GM12878 (cell line): ENCODE measurements at regions not wholly inside any gene's neighbourhood (a gene's known extent, or its start where the extent isn't known, plus 50 kb on each side); places are given as distances from the start of the nearest gene placed in this dataset.
A peak's percentile ranks its signal among the peaks of the same experiment; 100 is the strongest.

Source experiments
- ATAC-seq: fragments of 200-7000 bp; cut with Tn5 transposase; 3 replicates; pipeline ENCODE4 v1.9.1; 2020; ENCODE audit warnings: mild to moderate bottlenecking, moderate library complexity
- BruUV-seq: library from RNA; stranded (reverse); fragments of 400-500 nt; replicated peaks from 2 replicates; lab custom pipeline; 2021; lab: Mats Ljungman, UMichigan
- CTCF ChIA-PET: fragments of 300-600 bp; sonication (Branson Sonifier 250); formaldehyde crosslinking; extraction: SDS; loops from one replicate; lab custom pipeline; 2021; ENCODE audit warnings: inconsistent platforms; lab: Yijun Ruan, JAX
- POLR2A ChIA-PET: fragments of 350-600 bp; formaldehyde crosslinking; extraction: SDS; loops from one replicate; lab custom pipeline; 2021; ENCODE audit warnings: inconsistent platforms; lab: Charles Lee
- RAD21 ChIA-PET: fragments of 300-600 bp; sonication (Branson Sonifier 250); formaldehyde crosslinking; loops from one replicate; lab custom pipeline; 2023; ENCODE audit warnings: antibody characterized with exemption; ENCODE audit not compliant: unreplicated experiment; lab: Charles Lee
- SMC1A ChIA-PET: fragments of 300-600 bp; sonication (Branson Sonifier 250); formaldehyde crosslinking; loops from one replicate; lab custom pipeline; 2023; ENCODE audit not compliant: unreplicated experiment, uncharacterized antibody; lab: Charles Lee
- DNase-seq: peaks from one replicate; pipeline ENCODE4 v3.0.0-alpha.2; 2011; ENCODE audit warnings: low read depth, low spot score
- FAIRE-seq: peaks from 3 replicates; lab custom pipeline; 2011; peaks lifted over from hg19 to GRCh38; lab: Jason Lieb, UNC
- H2AFZ ChIP-seq: 2 replicates; pipeline ENCODE4 v1.6.0; 2011; ENCODE audit warnings: low read depth, low read length, control low read depth; ENCODE audit not compliant: control insufficient read depth
- H3K27ac ChIP-seq: 2 replicates; pipeline ENCODE4 v1.5.1; 2011; ENCODE audit warnings: control low read depth; ENCODE audit not compliant: control insufficient read depth, insufficient read depth
- H3K27me3 ChIP-seq, 2 experiments: replicated peaks in 1 of 2; 2 replicates each; pipeline versions ENCODE4 v1.6.0 to v1.6.1; 2011; ENCODE audit warnings: low read length in 1 of 2; ENCODE audit not compliant: control insufficient read depth in 2 of 2, insufficient read depth in 2 of 2
- H3K36me3 ChIP-seq, 2 experiments: 2 replicates each; pipeline ENCODE4 v1.5.1; 2011; ENCODE audit warnings: low read length in 1 of 2; ENCODE audit not compliant: control insufficient read depth in 2 of 2, insufficient read depth in 2 of 2
- H3K4me1 ChIP-seq: 2 replicates; pipeline ENCODE4 v1.6.1; 2011; ENCODE audit warnings: mild to moderate bottlenecking, low read length, moderate library complexity, mixed read lengths; ENCODE audit not compliant: control insufficient read depth, insufficient read depth
- H3K4me2 ChIP-seq: 2 replicates; pipeline ENCODE4 v1.6.0; 2011; ENCODE audit warnings: control low read depth; ENCODE audit not compliant: control insufficient read depth, insufficient read depth
- H3K4me3 ChIP-seq: fragments of 200-600 bp; sonication (generic); 2 replicates; pipeline ENCODE4 v1.5.1; 2016
- H3K79me2 ChIP-seq: 2 replicates; pipeline ENCODE4 v1.6.0; 2011; ENCODE audit warnings: low read length; ENCODE audit not compliant: control insufficient read depth, insufficient read depth
- H3K9ac ChIP-seq: 2 replicates; pipeline ENCODE4 v1.8.0; 2011; ENCODE audit warnings: low read length, control low read depth, mixed read lengths; ENCODE audit not compliant: control insufficient read depth, insufficient read depth
- H3K9me3 ChIP-seq: replicated peaks from 3 replicates; pipeline ENCODE4 v1.5.1; 2011; ENCODE audit warnings: mild to moderate bottlenecking, low read length; ENCODE audit not compliant: control insufficient read depth, insufficient read depth
- H4K20me1 ChIP-seq: 2 replicates; pipeline ENCODE4 v1.6.0; 2011; ENCODE audit not compliant: control insufficient read depth, insufficient read depth
- BMI1 ChIP-seq: fragments of 450-650 bp; IDR thresholded peaks from 2 replicates; pipeline ENCODE4 v1.6.1; 2016; ENCODE audit warnings: mild to moderate bottlenecking, moderate library complexity, borderline replicate concordance
- EGR1 ChIP-seq, 2 experiments: IDR thresholded peaks; 1 replicate in 1 of 2; 2 replicates in 1 of 2; pipeline ENCODE4 v1.6.1; 2011 to 2012; ENCODE audit warnings: low read depth in 2 of 2, low read length in 2 of 2, borderline replicate concordance in 1 of 2, mild to moderate bottlenecking in 1 of 2, moderate library complexity in 1 of 2
- ETV6 ChIP-seq, 2 experiments: fragments of 450-650 bp in 1 of 2; IDR thresholded peaks in 1 of 2; conservative IDR thresholded peaks in 1 of 2; 2 replicates each; pipeline ENCODE4 v1.6.1; 2014; ENCODE audit warnings: antibody characterized with exemption in 1 of 2, borderline replicate concordance in 1 of 2, low read depth in 1 of 2, mild to moderate bottlenecking in 1 of 2, moderate library complexity in 1 of 2
- MEF2A ChIP-seq: IDR thresholded peaks from 2 replicates; pipeline ENCODE4 v1.6.1; 2011; ENCODE audit warnings: low read depth, mild to moderate bottlenecking, low read length, moderate library complexity; ENCODE audit not compliant: insufficient read depth
- NFYB ChIP-seq: IDR thresholded peaks from 2 replicates; pipeline ENCODE4 v1.6.1; 2011; ENCODE audit warnings: low read depth, mild to moderate bottlenecking, low read length, improper control_type of control experiment, moderate library complexity; ENCODE audit not compliant: insufficient read depth
- PKNOX1 ChIP-seq: fragments of 450-650 bp; IDR thresholded peaks from 2 replicates; pipeline ENCODE4 v1.6.1; 2016; ENCODE audit warnings: mild to moderate bottlenecking
- SRF ChIP-seq, 2 experiments: IDR thresholded peaks; 2 replicates each; pipeline ENCODE4 v1.6.1; 2011; ENCODE audit warnings: low read depth in 2 of 2, low read length in 2 of 2, mild to moderate bottlenecking in 1 of 2, moderate library complexity in 1 of 2
- STAT3 ChIP-seq: IDR thresholded peaks from 2 replicates; pipeline ENCODE4 v1.6.1; 2011; ENCODE audit warnings: low read depth, low read length, improper control_type of control experiment
- YBX1 ChIP-seq: fragments of 450-650 bp; IDR thresholded peaks from 2 replicates; pipeline ENCODE4 v1.6.1; 2016; ENCODE audit warnings: antibody characterized with exemption
- ZBTB11 ChIP-seq: fragments of 450-650 bp; formaldehyde crosslinking; IDR thresholded peaks from 2 replicates; pipeline ENCODE4 v1.5.0; 2022; ENCODE audit warnings: mild to moderate bottlenecking, missing genetic modification characterization
- WGBS: methylation state at CpG from one replicate; pipeline ENCODE4 v1.1.6; 2016; ENCODE audit warnings: low lambda C conversion rate; ENCODE audit not compliant: insufficient replicate concordance, insufficient coverage; ENCODE audit errors: missing lambda C conversion rate; 5-methylcytosine and 5-hydroxymethylcytosine counted together
- in situ Hi-C: fragments of 300-500 bp; cut with MboI; formaldehyde crosslinking; loops from 9 replicates; pipeline ENCODE4 v1.14.3; 2018; ENCODE audit warnings: mixed read lengths
- intact Hi-C: fragments of 100-400 bp; cut with micrococcal nuclease; formaldehyde crosslinking; loops from one replicate; pipeline ENCODE4 v1.14.2; 2022; ENCODE audit not compliant: unreplicated experiment

GRCh38 chr20:25750220-25750764 lies 53.6 kb upstream of the ZNF337 start:
- DNase-seq = no peak
- peak overlapping the region; percentile 65; the same call in 1 of the 2 replicates for H3K4me3 ChIP-seq
- CTCF ChIA-PET = no interaction called here
- 72% methylated on average over 9 of the region's 9 CpGs for whole genome bisulfite sequencing
- H3K9me3 ChIP-seq = no peaks in the 10 kb centered on the region
- SMC1A ChIA-PET = no interaction called here
- no peak for ATAC-seq
- H4K20me1 ChIP-seq = no peaks in the 10 kb centered on the region
- peak overlapping the region; percentile 77 for H3K4me2 ChIP-seq
- POLR2A ChIA-PET = no interaction called here
- H3K79me2 ChIP-seq = no peaks in the 10 kb centered on the region
- in situ Hi-C loops = no loop called here
- RAD21 ChIA-PET = no interaction called here
- BruUV-seq = no TSS peak
- H3K4me1 ChIP-seq = no peaks in the 10 kb centered on the region
- H3K27me3 ChIP-seq = no peaks in the 10 kb centered on the region
- no peak overlapping the region; the same call in 1 of the 2 replicates for H3K9ac ChIP-seq
- FAIRE-seq = no peak
- TF ChIP-seq MEF2A (no peak), YBX1 (no peak), ZBTB11 (CRISPR knock-in tag) (no peak), NFYB (no peak), BMI1 (no peak), ETV6 (conservative IDR thresholded peaks at IDR 0.05 in 1 of 2, IDR thresholded peaks at IDR 0.05 in 1 of 2; ENCODE audit: borderline replicate concordance in 1 of 2, low read depth in 1 of 2) (no peak), STAT3 (no peak), EGR1 (IDR thresholded peaks at IDR 0.05; ENCODE audit: borderline replicate concordance in 1 of 2, low read depth in 2 of 2, low read length in 2 of 2) (no peak), SRF (IDR thresholded peaks at IDR 0.05; ENCODE audit: low read depth in 2 of 2, low read length in 2 of 2) (no peak), PKNOX1 (no peak)
- no peaks in the 10 kb centered on the region for H3K36me3 ChIP-seq
- no peak overlapping the region for H3K27ac ChIP-seq
- H2AFZ ChIP-seq = peak overlapping the region; percentile 83
- intact Hi-C loops = no loop called here
